K562 (cell line): ENCODE measurements at regions not wholly inside any gene's neighbourhood (a gene's known extent, or its start where the extent isn't known, plus 50 kb on each side); places are given as distances from the start of the nearest gene placed in this dataset.
"Not testable (repeated sequence)": the region's sequence is repeated elsewhere in the genome, so short reads cannot be mapped to it uniquely, and the experiment has no call there.

ENCODE experiments used
- ATAC-seq: fragments of 200-7000 bp; cut with Tn5 transposase; 3 replicates; pipeline ENCODE4 v1.9.1; 2020; ENCODE audit warnings: moderate library complexity
- BruUV-seq: library from RNA; stranded (reverse); fragments of 400-500 nt; replicated peaks from 2 replicates; lab custom pipeline; 2021; lab: Mats Ljungman, UMichigan
- CTCF ChIA-PET: fragments of 300-600 bp; formaldehyde crosslinking; extraction: SDS; loops from one replicate; lab custom pipeline; 2021; ENCODE audit warnings: low intra/inter-chr PET ratio; lab: Yijun Ruan, JAX
- POLR2A ChIA-PET: fragments of 300-600, 350-650 bp; sonication (Branson Sonifier 250); formaldehyde crosslinking; extraction: SDS; loops from one replicate; lab custom pipeline; 2021; ENCODE audit warnings: antibody characterized with exemption, inconsistent platforms; lab: Yijun Ruan, JAX
- DNase-seq, 4 experiments: peaks; one replicate each; pipeline versions ENCODE4 v3.0.0 to v3.0.0-alpha.2; 2011 to 2018; ENCODE audit warnings: low spot score in 3 of 4, mixed read lengths in 3 of 4; ENCODE audit errors: extremely low read depth in 1 of 4
- FAIRE-seq: peaks from 2 replicates; lab custom pipeline; 2011; peaks lifted over from hg19 to GRCh38; lab: Jason Lieb, UNC
- H2AFZ ChIP-seq: 2 replicates; pipeline ENCODE4 v1.6.0; 2011; ENCODE audit warnings: low read depth, low read length, control low read depth, inconsistent platforms
- H3K27ac ChIP-seq: fragments of 200-600 bp; 3 replicates; pipeline ENCODE4 v1.8.0; 2011; ENCODE audit warnings: low read depth, mild to moderate bottlenecking, control low read depth, inconsistent platforms, low read length, moderate library complexity, mixed read lengths; ENCODE audit errors: extremely low read depth
- H3K27me3 ChIP-seq, 2 experiments: fragments of 300-600 bp in 1 of 2; 2 replicates in 1 of 2; 3 replicates in 1 of 2; pipeline versions ENCODE4 v1.6.0 to v1.8.0; 2011; ENCODE audit warnings: inconsistent platforms in 2 of 2, low read length in 2 of 2, mild to moderate bottlenecking in 1 of 2, mixed read lengths in 1 of 2, moderate library complexity in 1 of 2; ENCODE audit not compliant: control insufficient read depth in 2 of 2, insufficient read depth in 2 of 2
- H3K36me3 ChIP-seq: fragments of 300-600 bp; 3 replicates; pipeline ENCODE4 v1.8.0; 2011; ENCODE audit warnings: mild to moderate bottlenecking, low read length, inconsistent platforms; ENCODE audit not compliant: control insufficient read depth, insufficient read depth
- H3K4me1 ChIP-seq, 2 experiments: fragments of 200-600 bp in 1 of 2; replicated peaks in 1 of 2; 2 replicates in 1 of 2; 3 replicates in 1 of 2; pipeline versions ENCODE4 v1.5.1 to v1.8.0; 2011; ENCODE audit warnings: inconsistent platforms in 2 of 2, low read length in 2 of 2, mild to moderate bottlenecking in 1 of 2, mixed read lengths in 1 of 2, moderate library complexity in 1 of 2; ENCODE audit not compliant: control insufficient read depth in 2 of 2, insufficient read depth in 2 of 2
- H3K4me2 ChIP-seq: 2 replicates; pipeline ENCODE4 v1.6.1; 2011; ENCODE audit warnings: low read length, control low read depth, inconsistent platforms, mixed read lengths; ENCODE audit not compliant: insufficient read depth
- H3K4me3 ChIP-seq: fragments of 200-600 bp; sonication (generic), shearing (Covaris generic); 2 replicates; pipeline ENCODE4 v1.5.1; 2016; ENCODE audit warnings: control low read depth, inconsistent platforms
- H3K79me2 ChIP-seq: fragments of 200-600 bp; 3 replicates; pipeline ENCODE4 v1.8.0; 2011; ENCODE audit warnings: low read length, inconsistent platforms; ENCODE audit not compliant: control insufficient read depth, insufficient read depth
- H3K9ac ChIP-seq, 2 experiments: 2 replicates each; pipeline versions ENCODE4 v1.6.0 to v1.6.1; 2011; ENCODE audit warnings: low read depth in 2 of 2, low read length in 2 of 2, control low read depth in 1 of 2, inconsistent platforms in 1 of 2, mild to moderate bottlenecking in 1 of 2, mixed read lengths in 1 of 2; ENCODE audit not compliant: insufficient read depth in 1 of 2
- H3K9me1 ChIP-seq: one replicate; pipeline ENCODE4 v1.6.0; 2011; ENCODE audit warnings: inconsistent platforms, mild to moderate bottlenecking, low read length, moderate library complexity; ENCODE audit not compliant: control insufficient read depth, insufficient read depth
- H3K9me3 ChIP-seq: replicated peaks from 2 replicates; pipeline ENCODE4 v1.5.1; 2011; ENCODE audit warnings: low read depth, low read length, inconsistent platforms; ENCODE audit not compliant: control insufficient read depth, insufficient read depth
- H4K20me1 ChIP-seq: replicated peaks from 2 replicates; pipeline ENCODE4 v1.6.1; 2011; ENCODE audit warnings: low read length, inconsistent platforms, mixed read lengths; ENCODE audit not compliant: control insufficient read depth, insufficient read depth
- RAD21 ChIP-seq, 2 experiments: fragments of 250-450 bp in 1 of 2; fragments of 450-650 bp in 1 of 2; sonication (Bioruptor Pico) in 1 of 2; formaldehyde crosslinking in 1 of 2; IDR thresholded peaks in 1 of 2; conservative IDR thresholded peaks in 1 of 2; 2 replicates each; pipeline versions ENCODE4 v1.4.0 to v1.8.0; 2020 to 2022; ENCODE audit warnings: mild to moderate bottlenecking in 2 of 2, moderate library complexity in 1 of 2
- REST ChIP-seq, 2 experiments: fragments of 450-650 bp; formaldehyde crosslinking in 1 of 2; IDR thresholded peaks; 2 replicates each; pipeline versions ENCODE4 v1.4.0 to v1.6.1; 2014 to 2020; ENCODE audit warnings: mild to moderate bottlenecking in 2 of 2, borderline replicate concordance in 1 of 2, low read depth in 1 of 2
- WGBS: fragments of 100-300 bp; shearing (Covaris generic); methylation state at CpG from one replicate; pipeline ENCODE4 v1.1.6; 2016; ENCODE audit warnings: low coverage, mixed read lengths; ENCODE audit not compliant: insufficient coverage; ENCODE audit errors: missing lambda C conversion rate; 5-methylcytosine and 5-hydroxymethylcytosine counted together
- in situ Hi-C: fragments of 300-500 bp; cut with MboI; formaldehyde crosslinking; loops from 4 replicates; pipeline ENCODE4 v1.15.0; 2018; ENCODE audit warnings: inconsistent platforms, mixed read lengths
- intact Hi-C: fragments of 100-400 bp; cut with micrococcal nuclease; formaldehyde crosslinking; loops from 2 replicates; pipeline ENCODE4 v1.14.2; 2022

- H3K4me3 ChIP-seq; FAIRE-seq; H3K79me2 ChIP-seq; in situ Hi-C loops; H3K9me3 ChIP-seq; H3K4me2 ChIP-seq; CTCF ChIA-PET; H4K20me1 ChIP-seq; POLR2A ChIA-PET; H3K36me3 ChIP-seq; H3K27me3 ChIP-seq; BruUV-seq; H3K4me1 ChIP-seq; DNase-seq; intact Hi-C loops; H2AFZ ChIP-seq; ATAC-seq; H3K9ac ChIP-seq; H3K9me1 ChIP-seq; H3K27ac ChIP-seq; TF ChIP-seq REST (CRISPR knock-in tag; IDR thresholded peaks at IDR 0.05; ENCODE audit: low read depth): not testable (repeated sequence)
- peak in 1 of 2 experiments; percentile 26; a peak in 1 of 4 replicates for TF ChIP-seq RAD21 (CRISPR knock-in tag; conservative IDR thresholded peaks at IDR 0.05 in 1 of 2, IDR thresholded peaks at IDR 0.05 in 1 of 2)
- peak; percentile 21; the same call in 1 of the 2 replicates for TF ChIP-seq REST (IDR thresholded peaks at IDR 0.05; ENCODE audit: borderline replicate concordance)
- WGBS: no CpG with 5 or more reads among the region's 1 CpG
Measured at GRCh38 chr13:18663222-18663621, 518.4 kb downstream of the TUBA3C start.
